ENCODE measurements at regions not wholly inside any gene's neighbourhood (a gene's known extent, or its start where the extent isn't known, plus 50 kb on each side); places are given as distances from the start of the nearest gene placed in this dataset.

- TF ChIP-seq, protein P1, sequence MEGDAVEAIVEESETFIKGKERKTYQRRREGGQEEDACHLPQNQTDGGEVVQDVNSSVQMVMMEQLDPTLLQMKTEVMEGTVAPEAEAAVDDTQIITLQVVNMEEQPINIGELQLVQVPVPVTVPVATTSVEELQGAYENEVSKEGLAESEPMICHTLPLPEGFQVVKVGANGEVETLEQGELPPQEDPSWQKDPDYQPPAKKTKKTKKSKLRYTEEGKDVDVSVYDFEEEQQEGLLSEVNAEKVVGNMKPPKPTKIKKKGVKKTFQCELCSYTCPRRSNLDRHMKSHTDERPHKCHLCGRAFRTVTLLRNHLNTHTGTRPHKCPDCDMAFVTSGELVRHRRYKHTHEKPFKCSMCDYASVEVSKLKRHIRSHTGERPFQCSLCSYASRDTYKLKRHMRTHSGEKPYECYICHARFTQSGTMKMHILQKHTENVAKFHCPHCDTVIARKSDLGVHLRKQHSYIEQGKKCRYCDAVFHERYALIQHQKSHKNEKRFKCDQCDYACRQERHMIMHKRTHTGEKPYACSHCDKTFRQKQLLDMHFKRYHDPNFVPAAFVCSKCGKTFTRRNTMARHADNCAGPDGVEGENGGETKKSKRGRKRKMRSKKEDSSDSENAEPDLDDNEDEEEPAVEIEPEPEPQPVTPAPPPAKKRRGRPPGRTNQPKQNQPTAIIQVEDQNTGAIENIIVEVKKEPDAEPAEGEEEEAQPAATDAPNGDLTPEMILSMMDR (IDR thresholded peaks at IDR 0.05), result no peak
- TF ChIP-seq POLR2A (IDR thresholded peaks at IDR 0.05), result no peak
- no peak for TF ChIP-seq EP300 (IDR thresholded peaks at IDR 0.05)
Observed at GRCh38 chr9:13934416-13934815, 379.5 kb downstream of the NFIB start.
